ENCODE measurements at regions not wholly inside any gene's neighbourhood (a gene's known extent, or its start where the extent isn't known, plus 50 kb on each side); places are given as distances from the start of the nearest gene placed in this dataset.

DNA sequence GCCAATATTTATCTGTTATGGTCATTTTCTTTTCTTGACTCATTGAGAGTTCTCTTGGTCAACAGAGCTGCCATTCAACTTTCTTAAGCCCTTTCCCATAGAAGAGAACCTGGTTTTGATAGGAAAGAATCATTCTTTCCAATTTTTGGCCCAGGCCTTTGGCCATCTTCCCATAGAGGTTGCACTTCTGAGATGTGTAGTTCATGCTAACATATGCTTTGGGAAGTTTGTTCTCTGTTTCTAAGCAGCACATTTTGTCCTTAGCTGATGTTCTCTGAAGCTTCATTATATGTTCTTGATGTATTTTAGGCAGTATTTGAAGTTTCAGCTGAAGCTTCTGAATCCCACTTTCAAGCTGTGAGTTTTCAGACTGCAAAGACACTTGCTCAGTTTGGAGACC is 161.1 kb downstream of the VEGFC start:
- no peak for DNase-seq (ENCODE audit: low read depth, low spot score)
- H3K27me3 ChIP-seq (ENCODE audit: control insufficient read depth, insufficient read depth, low read length), result no peaks in the 10 kb centered on the region
- ChIA-PET CTCF (interaction anchor here (1.0 kb wide), 1 partner anchor 416 kb away, joined by 3 read pairs; no protein-coding TSS in a partner anchor), POLR2A (no interaction called here)
- TF ChIP-seq, protein P1, sequence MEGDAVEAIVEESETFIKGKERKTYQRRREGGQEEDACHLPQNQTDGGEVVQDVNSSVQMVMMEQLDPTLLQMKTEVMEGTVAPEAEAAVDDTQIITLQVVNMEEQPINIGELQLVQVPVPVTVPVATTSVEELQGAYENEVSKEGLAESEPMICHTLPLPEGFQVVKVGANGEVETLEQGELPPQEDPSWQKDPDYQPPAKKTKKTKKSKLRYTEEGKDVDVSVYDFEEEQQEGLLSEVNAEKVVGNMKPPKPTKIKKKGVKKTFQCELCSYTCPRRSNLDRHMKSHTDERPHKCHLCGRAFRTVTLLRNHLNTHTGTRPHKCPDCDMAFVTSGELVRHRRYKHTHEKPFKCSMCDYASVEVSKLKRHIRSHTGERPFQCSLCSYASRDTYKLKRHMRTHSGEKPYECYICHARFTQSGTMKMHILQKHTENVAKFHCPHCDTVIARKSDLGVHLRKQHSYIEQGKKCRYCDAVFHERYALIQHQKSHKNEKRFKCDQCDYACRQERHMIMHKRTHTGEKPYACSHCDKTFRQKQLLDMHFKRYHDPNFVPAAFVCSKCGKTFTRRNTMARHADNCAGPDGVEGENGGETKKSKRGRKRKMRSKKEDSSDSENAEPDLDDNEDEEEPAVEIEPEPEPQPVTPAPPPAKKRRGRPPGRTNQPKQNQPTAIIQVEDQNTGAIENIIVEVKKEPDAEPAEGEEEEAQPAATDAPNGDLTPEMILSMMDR (IDR thresholded peaks at IDR 0.05; ENCODE audit: low read depth, low read length), result no peak
- H3K27ac ChIP-seq (ENCODE audit: low read depth, low read length), result no peak overlapping the region
- H3K4me3 ChIP-seq (ENCODE audit: low read depth, low read length), result no peak overlapping the region
- H3K9me3 ChIP-seq (ENCODE audit: control insufficient read depth, insufficient read depth, low read length), result no peaks in the 10 kb centered on the region

All from AG04450 (cell line).